ENCODE measurements at regions not wholly inside any gene's neighbourhood (a gene's known extent, or its start where the extent isn't known, plus 50 kb on each side); places are given as distances from the start of the nearest gene placed in this dataset.

DNA sequence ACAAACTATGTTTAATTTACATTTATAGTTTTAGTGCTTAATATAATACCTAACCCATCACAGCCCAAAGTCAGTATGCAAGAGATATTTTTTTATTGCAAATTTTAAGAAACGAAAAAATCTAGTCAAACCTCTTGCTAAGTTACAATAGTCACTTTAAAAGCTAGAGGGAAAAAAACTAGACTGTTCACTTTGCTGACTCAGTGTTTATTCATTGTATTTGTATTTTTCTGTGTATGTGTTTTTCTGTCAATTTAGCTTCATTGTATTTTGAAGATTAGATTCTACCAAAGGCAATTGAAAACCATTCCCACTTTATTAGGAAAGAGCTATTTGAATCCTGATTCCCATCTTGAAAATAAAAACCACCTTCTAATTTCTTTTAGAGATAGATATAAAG lies 891.5 kb downstream of the SLC16A7 start:
- Mint-ChIP-seq H3K4me3 (no peak overlapping the region), H3K9me3 (peaks cover 5% of the 10 kb centered on the region), H3K4me1 (no peaks in the 10 kb centered on the region), H3K36me3 (ENCODE audit: low read depth) (no peaks in the 10 kb centered on the region), H3K27me3 (ENCODE audit: low read depth) (no peaks in the 10 kb centered on the region), H3K27ac (no peak overlapping the region)
- TF ChIP-seq, protein P1, sequence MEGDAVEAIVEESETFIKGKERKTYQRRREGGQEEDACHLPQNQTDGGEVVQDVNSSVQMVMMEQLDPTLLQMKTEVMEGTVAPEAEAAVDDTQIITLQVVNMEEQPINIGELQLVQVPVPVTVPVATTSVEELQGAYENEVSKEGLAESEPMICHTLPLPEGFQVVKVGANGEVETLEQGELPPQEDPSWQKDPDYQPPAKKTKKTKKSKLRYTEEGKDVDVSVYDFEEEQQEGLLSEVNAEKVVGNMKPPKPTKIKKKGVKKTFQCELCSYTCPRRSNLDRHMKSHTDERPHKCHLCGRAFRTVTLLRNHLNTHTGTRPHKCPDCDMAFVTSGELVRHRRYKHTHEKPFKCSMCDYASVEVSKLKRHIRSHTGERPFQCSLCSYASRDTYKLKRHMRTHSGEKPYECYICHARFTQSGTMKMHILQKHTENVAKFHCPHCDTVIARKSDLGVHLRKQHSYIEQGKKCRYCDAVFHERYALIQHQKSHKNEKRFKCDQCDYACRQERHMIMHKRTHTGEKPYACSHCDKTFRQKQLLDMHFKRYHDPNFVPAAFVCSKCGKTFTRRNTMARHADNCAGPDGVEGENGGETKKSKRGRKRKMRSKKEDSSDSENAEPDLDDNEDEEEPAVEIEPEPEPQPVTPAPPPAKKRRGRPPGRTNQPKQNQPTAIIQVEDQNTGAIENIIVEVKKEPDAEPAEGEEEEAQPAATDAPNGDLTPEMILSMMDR (IDR thresholded peaks at IDR 0.05; ENCODE audit: unreplicated experiment in 3 of 3) = no peak

DNA sequence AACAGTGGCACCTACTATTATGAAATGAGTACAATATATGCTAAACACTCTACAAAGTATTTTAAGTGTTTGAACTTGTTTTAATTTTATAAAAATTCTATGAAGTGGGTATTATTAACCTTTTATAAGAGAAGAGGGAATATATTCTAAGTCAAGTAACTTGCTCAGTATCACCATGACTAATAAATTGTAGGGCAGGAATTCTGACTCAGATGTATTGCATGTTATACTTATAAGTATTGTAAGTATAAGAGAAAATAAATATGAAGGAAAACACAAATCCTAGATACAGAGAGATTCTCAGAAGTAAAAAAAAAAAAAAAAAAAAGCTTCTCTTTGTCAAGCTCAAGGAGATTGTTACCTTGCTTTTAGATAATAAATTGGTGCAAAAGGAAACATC lies 893.2 kb downstream of the SLC16A7 start:
- Mint-ChIP-seq H3K9me3 (no peaks in the 10 kb centered on the region), H3K4me3 (no peak overlapping the region), H3K27me3 (ENCODE audit: low read depth) (no peaks in the 10 kb centered on the region), H3K36me3 (ENCODE audit: low read depth) (no peaks in the 10 kb centered on the region), H3K4me1 (no peaks in the 10 kb centered on the region), H3K27ac (no peak overlapping the region)
- TF ChIP-seq, protein P1 (IDR thresholded peaks at IDR 0.05; ENCODE audit: unreplicated experiment in 3 of 3) = no peak

DNA sequence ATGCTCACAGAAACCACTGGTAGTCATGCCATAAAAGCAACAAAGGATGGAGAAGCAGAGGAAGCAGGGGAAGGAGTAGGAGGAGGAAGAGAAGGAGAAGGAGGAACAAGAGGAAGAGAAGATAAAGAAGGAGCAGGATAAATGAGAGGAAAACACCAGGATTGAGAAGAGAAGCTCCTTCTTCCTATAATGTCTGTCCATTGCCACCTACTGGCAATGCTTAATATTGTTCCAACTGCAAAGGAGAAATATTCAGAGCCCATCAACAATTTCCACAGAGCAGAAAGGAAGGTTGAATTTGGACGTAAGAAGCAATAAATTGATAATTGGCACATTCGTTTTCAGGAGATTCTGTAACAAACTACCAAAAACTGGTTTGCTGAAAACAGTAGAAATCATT lies 898.4 kb downstream of the SLC16A7 start:
- H3K4me3 Mint-ChIP-seq = no peak overlapping the region
- H3K27ac Mint-ChIP-seq = no peak overlapping the region
- TF ChIP-seq, protein P1 (IDR thresholded peaks at IDR 0.05; ENCODE audit: unreplicated experiment in 3 of 3) = peak; percentile 58 to 65 (median 61)
- H3K27me3 Mint-ChIP-seq (ENCODE audit: low read depth) = no peaks in the 10 kb centered on the region
- H3K4me1 Mint-ChIP-seq = no peaks in the 10 kb centered on the region
- H3K36me3 Mint-ChIP-seq (ENCODE audit: low read depth) = no peaks in the 10 kb centered on the region
- peaks cover 2% of the 10 kb centered on the region for H3K9me3 Mint-ChIP-seq

DNA sequence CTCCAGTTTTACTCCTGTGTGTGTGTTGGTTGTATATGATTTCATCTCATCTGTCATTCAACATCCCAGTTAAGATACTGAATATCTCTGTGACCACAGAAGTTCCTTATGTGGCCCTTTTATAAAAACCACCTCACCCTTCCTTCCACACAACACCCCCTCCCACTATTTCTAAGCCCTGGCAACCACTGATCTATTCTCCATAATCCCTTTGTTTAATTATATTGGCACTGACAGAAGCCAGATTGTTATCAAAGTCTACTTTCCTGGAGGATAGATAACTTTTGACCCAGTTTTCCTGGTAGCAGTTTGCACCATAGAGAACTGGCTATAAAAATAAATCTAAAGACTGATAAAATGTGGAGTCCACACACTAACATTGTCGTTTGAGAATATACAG lies 902.8 kb downstream of the SLC16A7 start:
- no peaks in the 10 kb centered on the region for H3K4me1 Mint-ChIP-seq
- no peaks in the 10 kb centered on the region for H3K36me3 Mint-ChIP-seq (ENCODE audit: low read depth)
- H3K9me3 Mint-ChIP-seq = peaks cover 2% of the 10 kb centered on the region
- no peak overlapping the region for H3K4me3 Mint-ChIP-seq
- TF ChIP-seq, protein P1 (IDR thresholded peaks at IDR 0.05; ENCODE audit: unreplicated experiment in 3 of 3) = no peak
- H3K27ac Mint-ChIP-seq = no peak overlapping the region
- no peaks in the 10 kb centered on the region for H3K27me3 Mint-ChIP-seq (ENCODE audit: low read depth)

DNA sequence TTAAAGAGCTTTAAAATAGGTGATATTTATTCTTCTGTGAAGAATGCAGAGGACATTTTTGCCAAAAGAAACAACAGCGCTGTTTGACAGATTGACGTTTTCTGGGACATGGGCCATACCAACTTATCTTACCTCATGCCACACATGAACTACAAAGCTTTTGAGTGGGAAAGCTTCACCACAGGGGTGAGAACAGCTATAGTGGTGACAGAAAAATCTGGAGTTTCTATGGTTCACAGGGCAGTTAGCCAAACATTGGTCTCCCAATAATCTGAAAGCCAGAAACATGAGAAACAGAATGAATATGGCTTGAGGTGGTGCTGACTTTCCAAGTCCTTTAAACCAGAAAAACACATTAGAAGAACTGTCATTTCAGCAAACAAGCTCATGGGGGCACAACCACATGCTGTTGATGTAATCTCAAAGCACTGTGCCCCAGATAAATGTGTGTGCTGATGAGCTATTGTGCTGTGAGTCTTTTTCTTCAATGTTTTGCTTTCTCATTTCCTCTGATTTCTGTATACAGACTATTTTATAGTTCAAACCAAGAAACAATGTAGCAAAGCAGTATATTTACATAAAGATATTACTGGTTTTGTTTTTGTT lies 905.4 kb downstream of the SLC16A7 start:
- Mint-ChIP-seq H3K4me3 (no peak overlapping the region), H3K27ac (no peak overlapping the region), H3K4me1 (no peaks in the 10 kb centered on the region), H3K9me3 (peaks cover 2% of the 10 kb centered on the region), H3K27me3 (ENCODE audit: low read depth) (no peaks in the 10 kb centered on the region), H3K36me3 (ENCODE audit: low read depth) (no peaks in the 10 kb centered on the region)
- TF ChIP-seq, protein P1 (IDR thresholded peaks at IDR 0.05; ENCODE audit: unreplicated experiment in 3 of 3) = no peak

DNA sequence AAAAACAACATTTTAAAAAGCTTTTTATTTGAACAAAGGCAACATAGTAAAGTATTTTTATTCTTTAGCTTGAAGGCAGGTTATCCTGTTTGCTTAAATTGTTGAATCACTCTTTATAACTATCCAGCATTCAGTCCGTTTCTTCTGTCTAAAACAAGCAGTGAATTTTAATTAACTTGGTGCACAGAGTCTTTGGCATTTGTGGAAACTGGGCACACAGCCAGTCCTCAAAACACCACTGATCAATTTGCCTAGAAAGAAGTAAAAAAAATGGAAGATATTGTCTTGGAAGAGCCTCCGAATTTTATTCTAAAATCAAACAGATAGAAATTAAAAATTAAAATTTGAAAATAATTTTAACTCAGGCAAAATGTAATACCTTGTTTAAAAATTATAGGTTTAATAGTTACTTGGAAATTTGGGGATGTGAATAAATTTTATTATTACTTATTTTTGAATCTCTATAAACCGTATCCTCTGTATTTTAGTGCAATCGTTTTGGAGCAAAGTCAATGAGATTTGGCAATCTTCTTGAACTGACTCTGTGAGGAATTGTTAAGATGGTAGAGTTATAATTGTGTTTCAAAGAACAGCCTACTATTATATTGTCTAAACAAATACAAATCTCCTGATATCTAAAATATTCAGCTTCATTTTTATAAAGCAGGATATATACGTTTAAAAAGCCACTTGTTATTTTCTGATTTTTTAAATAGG lies 927.0 kb downstream of the SLC16A7 start:
- TF ChIP-seq, protein P1 (IDR thresholded peaks at IDR 0.05; ENCODE audit: unreplicated experiment in 3 of 3) = no peak
- Mint-ChIP-seq H3K9me3 (no peaks in the 10 kb centered on the region), H3K36me3 (ENCODE audit: low read depth) (no peaks in the 10 kb centered on the region), H3K4me1 (no peaks in the 10 kb centered on the region), H3K4me3 (no peak overlapping the region), H3K27ac (no peak overlapping the region), H3K27me3 (ENCODE audit: low read depth) (no peaks in the 10 kb centered on the region)

Data from nephron (organoid).